ENCODE measurements at regions not wholly inside any gene's neighbourhood (a gene's known extent, or its start where the extent isn't known, plus 50 kb on each side); places are given as distances from the start of the nearest gene placed in this dataset.

DNA sequence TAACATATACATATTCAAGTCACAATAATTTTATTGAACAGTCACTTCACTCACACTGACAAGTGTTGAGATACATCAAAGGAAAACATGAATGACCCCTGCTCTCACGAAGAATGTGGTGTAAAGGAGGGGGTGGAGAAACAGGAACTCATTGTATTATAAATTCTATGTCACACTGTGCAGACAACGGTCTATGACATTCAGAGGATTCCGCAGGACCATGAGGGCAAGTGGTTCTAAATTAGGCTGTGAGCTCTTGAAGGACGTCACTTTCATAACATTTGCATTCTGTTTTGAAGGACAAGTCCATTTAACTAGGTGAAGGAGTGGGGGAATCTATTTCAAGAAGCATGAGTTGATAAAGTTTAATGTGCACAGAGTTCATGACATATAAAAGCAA is 415.2 kb upstream of the HS3ST1 start:
- no peak for TF ChIP-seq POLR2A (IDR thresholded peaks at IDR 0.05)
- TF ChIP-seq, protein P1, sequence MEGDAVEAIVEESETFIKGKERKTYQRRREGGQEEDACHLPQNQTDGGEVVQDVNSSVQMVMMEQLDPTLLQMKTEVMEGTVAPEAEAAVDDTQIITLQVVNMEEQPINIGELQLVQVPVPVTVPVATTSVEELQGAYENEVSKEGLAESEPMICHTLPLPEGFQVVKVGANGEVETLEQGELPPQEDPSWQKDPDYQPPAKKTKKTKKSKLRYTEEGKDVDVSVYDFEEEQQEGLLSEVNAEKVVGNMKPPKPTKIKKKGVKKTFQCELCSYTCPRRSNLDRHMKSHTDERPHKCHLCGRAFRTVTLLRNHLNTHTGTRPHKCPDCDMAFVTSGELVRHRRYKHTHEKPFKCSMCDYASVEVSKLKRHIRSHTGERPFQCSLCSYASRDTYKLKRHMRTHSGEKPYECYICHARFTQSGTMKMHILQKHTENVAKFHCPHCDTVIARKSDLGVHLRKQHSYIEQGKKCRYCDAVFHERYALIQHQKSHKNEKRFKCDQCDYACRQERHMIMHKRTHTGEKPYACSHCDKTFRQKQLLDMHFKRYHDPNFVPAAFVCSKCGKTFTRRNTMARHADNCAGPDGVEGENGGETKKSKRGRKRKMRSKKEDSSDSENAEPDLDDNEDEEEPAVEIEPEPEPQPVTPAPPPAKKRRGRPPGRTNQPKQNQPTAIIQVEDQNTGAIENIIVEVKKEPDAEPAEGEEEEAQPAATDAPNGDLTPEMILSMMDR (IDR thresholded peaks at IDR 0.05) = no peak
